ENCODE measurements at regions not wholly inside any gene's neighbourhood (a gene's known extent, or its start where the extent isn't known, plus 50 kb on each side); places are given as distances from the start of the nearest gene placed in this dataset.
A peak's percentile ranks its signal among the peaks of the same experiment; 100 is the strongest.
"Not testable (repeated sequence)": the region's sequence is repeated elsewhere in the genome, so short reads cannot be mapped to it uniquely, and the experiment has no call there.

DNA sequence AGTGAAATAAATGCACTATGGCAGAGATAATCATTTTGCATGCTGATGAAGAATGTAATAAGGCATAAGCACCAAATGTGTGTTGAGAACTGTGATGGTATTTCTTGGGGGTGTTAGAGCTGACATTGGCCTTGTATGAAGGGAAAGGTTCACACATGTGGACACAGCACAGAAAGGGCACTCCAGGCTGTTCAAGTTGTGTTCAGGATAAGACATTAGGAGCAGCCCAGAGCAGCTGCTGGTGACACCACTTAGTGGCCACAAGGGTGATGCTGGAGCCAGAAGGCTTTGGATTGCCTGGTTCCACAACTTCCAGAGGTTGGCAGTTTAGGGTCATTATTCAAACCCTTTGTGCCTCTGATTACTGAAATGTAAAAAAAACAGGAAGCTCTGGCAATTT, 155.4 kb downstream of the GOLGA6L6 start:
- intact Hi-C loops (cut with DNase I; ENCODE audit: low total_unique reads): no loop called here
- Histone ChIP-seq H3K9me3 (peaks cover 12 to 44% (median 30%) of the 10 kb centered on the region in 8 donors), H3K27me3 (replicated peaks in 1 of 7) (no peaks in the 10 kb centered on the region), H3K27ac (no peak overlapping the region), H3K4me1 (no peaks in the 10 kb centered on the region), H3K4me3 (no peak overlapping the region), H3K36me3 (no peaks in the 10 kb centered on the region)
- TF ChIP-seq POLR2A (IDR thresholded peaks at IDR 0.05) (no peak), POLR2AphosphoS5 (IDR thresholded peaks at IDR 0.05) (no peak)
- TF ChIP-seq, protein P1, sequence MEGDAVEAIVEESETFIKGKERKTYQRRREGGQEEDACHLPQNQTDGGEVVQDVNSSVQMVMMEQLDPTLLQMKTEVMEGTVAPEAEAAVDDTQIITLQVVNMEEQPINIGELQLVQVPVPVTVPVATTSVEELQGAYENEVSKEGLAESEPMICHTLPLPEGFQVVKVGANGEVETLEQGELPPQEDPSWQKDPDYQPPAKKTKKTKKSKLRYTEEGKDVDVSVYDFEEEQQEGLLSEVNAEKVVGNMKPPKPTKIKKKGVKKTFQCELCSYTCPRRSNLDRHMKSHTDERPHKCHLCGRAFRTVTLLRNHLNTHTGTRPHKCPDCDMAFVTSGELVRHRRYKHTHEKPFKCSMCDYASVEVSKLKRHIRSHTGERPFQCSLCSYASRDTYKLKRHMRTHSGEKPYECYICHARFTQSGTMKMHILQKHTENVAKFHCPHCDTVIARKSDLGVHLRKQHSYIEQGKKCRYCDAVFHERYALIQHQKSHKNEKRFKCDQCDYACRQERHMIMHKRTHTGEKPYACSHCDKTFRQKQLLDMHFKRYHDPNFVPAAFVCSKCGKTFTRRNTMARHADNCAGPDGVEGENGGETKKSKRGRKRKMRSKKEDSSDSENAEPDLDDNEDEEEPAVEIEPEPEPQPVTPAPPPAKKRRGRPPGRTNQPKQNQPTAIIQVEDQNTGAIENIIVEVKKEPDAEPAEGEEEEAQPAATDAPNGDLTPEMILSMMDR (IDR thresholded peaks at IDR 0.05 in 8 of 11, conservative IDR thresholded peaks at IDR 0.05 in 3 of 11): no peak
- peak; percentile 58 for DNase-seq

DNA sequence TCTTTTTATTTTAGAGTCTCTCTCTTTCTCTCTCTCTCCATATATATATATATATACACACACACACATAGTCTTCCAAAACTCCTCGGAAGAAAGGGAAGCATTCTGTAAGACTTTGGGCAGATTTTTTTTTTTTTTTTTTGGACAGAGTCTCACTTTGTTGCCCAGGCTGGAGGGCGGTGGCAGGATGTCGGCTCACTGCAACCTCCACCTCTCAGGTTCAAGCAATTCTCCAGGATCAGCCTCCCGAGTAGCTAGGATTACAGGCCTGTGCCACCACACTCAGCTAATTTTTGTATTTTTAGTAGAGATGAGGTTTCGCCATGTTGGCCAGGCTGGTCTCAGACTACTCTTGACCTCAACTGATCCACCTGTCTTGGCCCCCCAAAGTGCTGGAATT, 161.4 kb downstream of the GOLGA6L6 start:
- intact Hi-C loops (cut with DNase I; ENCODE audit: low total_unique reads); H3K4me1 ChIP-seq; H3K36me3 ChIP-seq; H3K4me3 ChIP-seq; H3K27ac ChIP-seq; H3K27me3 ChIP-seq (replicated peaks in 1 of 7): not testable (repeated sequence)
- H3K9me3 ChIP-seq: peaks cover 0 to 10% (median under 1%) of the 10 kb centered on the region in 8 donors
- WGBS, 5 donors: 75 to 89% (median 84%) methylated on average over 5 of the region's 5 CpGs
- peak; percentile 39 for DNase-seq

DNA sequence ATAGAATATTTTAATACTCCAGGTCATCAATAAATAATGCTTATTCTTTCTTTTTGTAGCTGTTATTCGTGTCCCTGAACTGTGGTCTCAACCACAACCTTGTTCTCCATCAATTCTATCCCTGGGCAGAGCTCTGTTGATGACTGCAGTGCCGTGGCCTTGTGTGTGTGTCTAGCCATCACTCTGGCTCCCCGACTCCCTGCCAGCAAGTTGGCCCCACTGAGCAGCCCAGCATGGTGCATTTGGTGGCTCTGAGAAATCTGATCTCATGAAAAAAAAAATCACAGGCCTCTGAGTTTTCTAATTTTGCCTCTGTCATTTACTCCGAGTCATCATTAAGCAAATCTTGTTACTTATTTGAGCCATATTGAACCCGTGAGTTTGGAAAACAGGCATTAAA, 164.7 kb downstream of the GOLGA6L6 start:
- Histone ChIP-seq H3K4me3 (no peak overlapping the region), H3K27me3 (replicated peaks in 1 of 7) (no peaks in the 10 kb centered on the region), H3K36me3 (no peaks in the 10 kb centered on the region), H3K27ac (no peak overlapping the region), H3K4me1 (no peaks in the 10 kb centered on the region), H3K9me3 (peaks cover 0 to 4% (median 0%) of the 10 kb centered on the region in 8 donors)
- intact Hi-C loops (cut with DNase I; ENCODE audit: low total_unique reads): no loop called here
- DNase-seq: no peak
- TF ChIP-seq POLR2A (IDR thresholded peaks at IDR 0.05) (no peak), POLR2AphosphoS5 (IDR thresholded peaks at IDR 0.05) (no peak)
- TF ChIP-seq, protein P1 (IDR thresholded peaks at IDR 0.05 in 8 of 11, conservative IDR thresholded peaks at IDR 0.05 in 3 of 11): no peak
- 60 to 72% (median 63%) methylated on average over 5 of the region's 5 CpGs for WGBS, 5 donors

DNA sequence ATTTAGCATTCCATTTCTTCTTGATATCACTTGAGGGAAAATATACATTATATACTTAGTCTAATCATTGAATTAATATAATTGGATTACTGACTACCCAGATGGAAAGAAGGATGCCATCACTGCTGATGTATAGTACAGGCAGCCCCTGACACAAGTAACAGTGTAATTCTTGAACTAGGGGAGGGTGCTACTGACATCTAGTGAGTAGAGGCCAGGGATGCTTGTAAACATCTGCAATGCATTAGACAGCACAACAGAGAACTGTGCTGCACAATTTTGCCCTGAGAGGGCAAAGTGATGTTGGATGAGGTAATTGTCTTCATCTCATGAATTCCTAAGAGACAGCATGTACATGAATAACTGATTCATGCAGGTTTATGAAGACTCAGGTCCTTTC, 169.2 kb downstream of the GOLGA6L6 start:
- H3K27ac ChIP-seq; H3K9me3 ChIP-seq; DNase-seq; intact Hi-C loops (cut with DNase I; ENCODE audit: low total_unique reads); H3K36me3 ChIP-seq; H3K4me1 ChIP-seq; H3K27me3 ChIP-seq (replicated peaks in 1 of 7); H3K4me3 ChIP-seq: not testable (repeated sequence)

DNA sequence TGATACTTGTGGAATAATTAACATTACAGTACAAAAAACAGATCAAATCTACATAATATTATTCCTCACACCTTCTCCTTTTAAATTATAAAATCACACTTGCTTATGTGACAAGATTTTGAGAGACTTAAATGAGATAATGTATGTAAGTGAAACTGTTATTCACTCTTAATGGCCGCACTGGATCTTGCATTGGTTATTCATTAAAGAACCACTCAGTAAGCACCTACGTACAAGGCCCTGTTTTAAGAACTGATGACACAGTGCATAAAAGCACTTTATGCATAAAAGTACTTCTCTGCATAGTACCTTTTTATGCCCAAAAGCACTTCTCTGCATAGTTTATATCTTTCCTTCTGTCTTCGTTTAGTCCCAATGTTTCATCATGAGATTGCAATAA, 172.1 kb downstream of the GOLGA6L6 start:
- Histone ChIP-seq H3K27ac (no peak overlapping the region), H3K4me3 (no peak overlapping the region), H3K9me3 (no peaks in the 10 kb centered on the region), H3K27me3 (replicated peaks in 1 of 7) (no peaks in the 10 kb centered on the region), H3K36me3 (no peaks in the 10 kb centered on the region), H3K4me1 (no peaks in the 10 kb centered on the region)
- WGBS, 5 donors: 71 to 85% (median 78%) methylated on average over 3 of the region's 3 CpGs
- TF ChIP-seq POLR2AphosphoS5 (IDR thresholded peaks at IDR 0.05) (no peak), POLR2A (IDR thresholded peaks at IDR 0.05) (no peak)
- TF ChIP-seq, protein P1 (IDR thresholded peaks at IDR 0.05 in 8 of 11, conservative IDR thresholded peaks at IDR 0.05 in 3 of 11): no peak
- no peak for DNase-seq
- intact Hi-C loops (cut with DNase I; ENCODE audit: low total_unique reads): no loop called here
